KG1 (cell line): ENCODE measurements at regions not wholly inside any gene's neighbourhood (a gene's known extent, or its start where the extent isn't known, plus 50 kb on each side); places are given as distances from the start of the nearest gene placed in this dataset.
"Not testable (repeated sequence)": the region's sequence is repeated elsewhere in the genome, so short reads cannot be mapped to it uniquely, and the experiment has no call there.

Experiments used
- DNase-seq: peaks from one replicate; lab custom pipeline; 2025; lab: John Stamatoyannopoulos, UW

GRCh38 chr1:194929357-194929756, 1678.9 kb downstream of the KCNT2 start:
- DNase-seq = no peak

DNA sequence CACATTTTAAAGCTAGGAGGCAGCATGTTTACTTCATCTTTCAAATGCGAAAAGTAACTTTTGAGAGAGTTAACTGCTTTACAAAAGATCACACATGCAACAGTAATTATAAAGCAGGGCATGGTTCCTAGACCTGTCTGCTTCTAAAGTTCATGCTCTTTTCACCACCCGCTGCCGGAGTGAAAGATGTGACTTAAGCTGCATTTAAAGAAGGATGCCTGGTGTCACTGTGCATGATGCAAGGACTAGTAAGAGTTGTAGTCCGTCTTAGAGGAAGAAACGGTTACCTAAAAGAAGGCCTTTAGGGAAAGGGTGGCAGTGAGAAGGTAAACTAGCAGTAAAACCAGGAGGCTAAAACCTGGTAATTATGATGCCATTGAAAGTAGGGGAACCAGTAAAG, 1689.1 kb downstream of the KCNT2 start:
- no peak for DNase-seq

DNA sequence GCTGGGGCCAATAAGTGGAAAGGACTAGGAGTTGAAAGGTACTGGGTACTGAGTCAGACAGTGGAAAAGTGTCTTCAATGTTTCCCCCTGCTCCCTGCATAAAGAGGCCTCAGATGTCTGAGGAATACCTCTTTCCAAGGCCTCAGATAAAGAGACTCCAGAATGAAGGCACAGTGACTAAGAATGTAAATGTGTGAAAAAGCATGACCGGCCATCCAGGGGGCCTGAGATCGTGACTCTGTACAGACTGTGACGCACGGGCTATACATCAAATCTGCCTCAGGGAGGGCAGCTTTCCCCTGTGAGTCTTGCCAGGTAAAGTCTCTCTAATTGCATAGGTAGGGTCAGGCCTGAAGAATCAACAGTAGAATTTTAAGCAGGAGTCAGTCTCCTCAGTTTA, 1690.5 kb downstream of the KCNT2 start:
- DNase-seq = no peak

DNA sequence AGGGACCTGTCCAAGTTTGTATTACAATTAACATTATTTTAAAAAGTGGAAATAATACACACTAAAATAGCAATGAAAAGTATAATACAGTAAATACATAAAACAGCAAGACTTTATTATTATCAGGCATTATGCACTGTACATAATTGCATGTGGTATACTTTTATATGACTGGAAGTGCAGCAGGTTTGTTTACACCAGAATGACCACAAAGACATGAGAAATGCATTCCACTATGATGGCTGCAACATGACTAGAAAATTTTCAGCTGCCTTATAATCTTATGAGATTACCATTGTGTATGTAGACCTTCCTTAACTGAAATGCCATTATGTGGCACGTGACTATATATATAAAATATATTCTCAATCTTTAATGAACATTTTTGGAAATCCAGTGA, 1699.6 kb downstream of the KCNT2 start:
- no peak for DNase-seq

GRCh38 chr1:194903524-194903923, 1704.7 kb downstream of the KCNT2 start:
- DNase-seq = no peak

DNA sequence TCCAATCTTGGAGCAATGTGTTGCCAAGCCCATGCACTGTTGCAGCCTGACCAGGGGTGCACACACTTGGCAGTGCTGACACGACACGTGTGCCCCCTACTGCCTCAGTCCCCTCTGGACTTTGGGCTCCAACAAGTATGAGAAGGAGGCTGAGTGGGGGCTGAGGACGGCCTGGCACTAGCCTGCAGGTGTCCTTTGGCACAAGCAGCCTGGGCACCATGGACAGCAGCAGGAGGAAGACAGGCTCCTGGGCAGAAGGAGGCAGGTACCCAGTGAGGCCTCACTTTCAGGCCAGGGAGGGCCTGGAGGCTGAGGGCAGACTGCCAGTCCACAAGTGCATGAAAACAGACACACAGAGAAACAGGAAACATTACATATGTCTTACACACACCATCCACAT, 1702.9 kb upstream of the B3GALT2 start:
- DNase-seq = no peak

GRCh38 chr1:194870860-194871259, 1684.4 kb upstream of the B3GALT2 start:
- no peak for DNase-seq

DNA sequence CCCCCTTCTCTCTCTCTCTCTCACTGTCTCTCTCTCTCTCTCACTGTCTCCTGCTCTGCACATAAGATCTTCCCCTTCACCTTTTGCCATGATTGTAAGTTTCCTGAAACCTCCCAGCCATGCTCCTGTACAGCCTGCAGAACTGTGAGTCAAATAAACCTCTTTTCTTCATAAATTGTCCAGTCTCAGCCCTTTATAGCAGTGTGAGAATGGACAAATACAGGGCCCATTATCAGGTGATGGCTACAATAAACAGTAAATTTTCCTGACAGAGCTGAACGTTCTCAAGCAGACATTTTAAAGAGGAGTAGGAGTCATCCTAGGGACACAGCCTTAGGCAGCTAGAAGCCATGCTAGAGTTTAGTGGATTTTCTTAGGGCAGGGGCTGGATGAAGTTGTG, 1679.7 kb upstream of the B3GALT2 start:
- DNase-seq = no peak

DNA sequence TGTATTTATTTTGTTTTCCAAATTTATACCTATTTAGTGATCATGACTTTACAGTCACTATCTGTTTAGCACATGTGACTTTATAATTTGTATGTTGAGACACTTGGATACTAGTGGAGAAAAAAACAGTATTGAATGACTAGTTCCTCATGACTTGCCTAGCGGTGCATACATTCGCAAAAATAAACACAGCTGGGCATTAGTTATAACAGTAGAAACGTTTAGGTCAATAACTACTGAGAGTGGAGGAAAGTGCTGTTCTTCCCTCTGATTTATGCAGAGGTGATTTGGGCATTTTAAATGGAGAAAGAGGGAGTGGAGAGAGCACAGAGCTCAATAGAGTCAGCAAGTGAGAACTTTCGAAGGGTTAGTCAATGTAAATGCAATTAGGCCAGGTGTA, 1679.0 kb upstream of the B3GALT2 start:
- DNase-seq = no peak

- DNase-seq = no peak
Observed at GRCh38 chr1:194862129-194862528, 1675.7 kb upstream of the B3GALT2 start.

DNA sequence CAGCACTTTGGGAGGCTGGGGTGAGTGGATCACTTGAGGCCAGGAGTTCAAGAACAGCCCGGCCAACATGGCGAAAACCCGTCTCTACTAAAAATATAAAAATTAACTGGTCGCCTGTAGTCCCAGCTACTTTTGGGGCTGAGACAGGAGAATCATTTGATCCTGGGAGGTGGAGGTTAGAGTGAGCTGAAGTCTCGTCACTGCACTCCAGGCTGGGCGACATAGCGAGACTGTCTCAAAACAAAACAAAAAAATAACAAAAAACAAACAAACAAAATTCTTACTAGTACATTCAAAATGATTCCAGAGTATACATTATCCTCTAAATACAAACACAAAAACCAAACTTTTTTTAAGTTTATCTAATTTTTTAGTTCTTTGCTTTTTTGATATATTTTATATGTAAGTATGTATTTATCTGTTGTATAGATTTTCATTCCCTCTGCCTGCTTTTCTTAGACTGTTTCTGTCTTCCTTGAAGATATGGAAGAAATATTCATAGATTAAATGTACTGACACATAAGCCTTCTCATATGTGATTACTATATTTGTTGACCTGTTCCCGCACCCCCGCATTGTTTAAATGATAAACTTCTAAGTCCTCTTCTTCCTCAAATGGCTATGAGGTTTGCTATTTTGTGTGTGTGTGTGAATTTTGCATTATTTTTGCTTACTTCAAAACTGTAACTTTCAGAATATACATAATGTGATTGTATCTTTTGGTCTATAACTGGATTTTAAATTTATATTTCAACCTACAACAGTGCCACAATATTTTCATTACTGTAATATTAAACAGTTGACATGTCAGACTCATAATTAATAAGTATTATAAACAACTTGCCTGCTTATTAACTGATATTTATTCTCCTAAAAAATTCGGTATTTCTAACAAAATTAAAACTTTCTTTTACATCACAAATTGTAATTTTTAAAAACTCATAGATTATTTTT, 1674.1 kb upstream of the B3GALT2 start:
- no peak for DNase-seq

GRCh38 chr1:194859481-194860154, 1673.2 kb upstream of the B3GALT2 start:
- not testable (repeated sequence) for DNase-seq

DNA sequence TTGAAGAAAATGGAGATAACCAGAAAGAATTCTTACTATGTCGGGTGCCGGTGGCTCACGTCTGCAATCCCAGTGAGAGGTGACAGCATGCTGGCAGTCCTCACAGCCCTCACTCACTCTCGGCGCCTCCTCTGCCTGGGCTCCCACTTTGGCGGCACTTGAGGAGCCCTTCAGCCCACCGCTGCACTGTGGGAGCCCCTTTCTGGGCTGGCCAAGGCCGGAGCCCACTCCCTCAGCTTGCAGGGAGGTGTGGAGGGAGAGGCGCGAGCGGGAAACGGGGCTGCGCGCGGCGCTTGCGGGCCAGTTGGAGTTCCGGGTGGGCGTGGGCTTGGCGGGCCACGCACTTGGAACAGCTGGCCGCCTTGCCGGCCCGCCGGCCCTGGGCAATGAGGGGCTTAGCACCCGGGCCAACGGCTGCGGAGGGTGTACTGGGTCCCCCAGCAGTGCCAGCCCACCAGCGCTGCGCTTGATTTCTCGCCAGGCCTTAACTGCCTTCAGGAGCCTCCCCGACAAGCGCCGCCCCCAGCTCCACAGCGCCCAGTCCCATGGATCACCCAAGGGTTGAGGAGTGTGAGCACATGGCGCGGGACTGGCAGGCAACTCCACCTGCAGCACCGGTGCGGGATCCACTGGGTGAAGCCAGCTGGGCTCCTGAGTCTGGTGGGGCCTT, 1672.5 kb upstream of the B3GALT2 start:
- not testable (repeated sequence) for DNase-seq

DNA sequence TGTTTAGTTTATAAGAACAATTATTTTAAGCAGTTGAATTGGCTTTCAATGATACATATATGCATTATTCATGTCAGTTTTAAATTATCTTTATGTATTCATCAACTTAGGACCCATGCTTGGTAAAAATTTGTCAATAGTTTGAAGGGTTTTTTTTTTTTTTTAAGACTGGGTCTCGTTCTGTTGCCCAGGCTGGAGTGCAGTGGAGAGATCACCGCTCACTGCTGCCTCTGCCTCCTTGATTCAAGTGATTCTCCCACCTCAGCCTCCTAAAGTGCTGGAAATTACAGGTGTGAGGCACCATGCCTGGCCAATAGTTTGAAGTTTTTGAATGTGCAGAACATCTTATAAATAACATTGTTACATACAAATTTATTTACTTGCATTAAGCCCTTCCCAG, 1671.0 kb upstream of the B3GALT2 start:
- no peak for DNase-seq

GRCh38 chr1:194848846-194849245, 1662.4 kb upstream of the B3GALT2 start:
- DNase-seq = no peak

DNA sequence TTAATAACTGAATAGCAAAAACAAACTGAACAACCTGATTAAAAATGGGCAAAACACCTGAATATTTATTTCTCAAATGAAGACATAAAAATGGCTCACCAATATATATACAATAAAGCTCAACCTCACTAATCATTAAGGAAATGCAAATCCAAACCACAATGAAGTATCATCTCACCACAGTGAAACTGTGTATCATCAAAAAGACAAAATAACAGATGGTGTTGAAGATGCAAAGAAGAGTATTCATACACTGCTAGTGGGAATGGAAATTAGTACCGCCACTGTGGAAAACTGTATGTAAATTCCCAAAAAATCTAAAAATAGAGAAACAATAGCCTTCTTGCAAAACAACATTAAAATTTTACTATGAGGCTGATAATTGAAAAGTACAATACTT, 1660.1 kb upstream of the B3GALT2 start:
- no peak for DNase-seq

DNA sequence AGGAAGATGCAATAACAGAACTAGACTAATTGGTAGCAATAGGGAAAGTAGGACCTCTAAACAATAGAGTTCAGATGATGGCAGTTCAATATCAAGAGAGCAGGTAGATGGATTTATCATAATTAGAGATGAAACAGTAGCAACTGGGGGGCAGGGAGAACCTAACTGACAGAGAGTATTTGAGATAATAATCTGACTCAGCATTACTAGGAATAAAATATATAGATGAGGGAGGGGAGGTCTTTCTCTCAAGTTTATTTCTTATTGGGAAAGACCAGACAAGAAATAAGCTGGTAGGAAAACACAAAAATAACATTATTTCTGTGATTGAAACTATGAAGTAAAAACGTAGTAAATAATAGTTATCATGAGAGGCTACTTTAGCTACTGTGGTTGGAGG, 1656.7 kb upstream of the B3GALT2 start:
- DNase-seq = no peak

- DNase-seq = no peak
Observed at GRCh38 chr1:194833111-194833510, 1646.7 kb upstream of the B3GALT2 start.

GRCh38 chr1:194831595-194831994, 1645.2 kb upstream of the B3GALT2 start:
- not testable (repeated sequence) for DNase-seq

DNA sequence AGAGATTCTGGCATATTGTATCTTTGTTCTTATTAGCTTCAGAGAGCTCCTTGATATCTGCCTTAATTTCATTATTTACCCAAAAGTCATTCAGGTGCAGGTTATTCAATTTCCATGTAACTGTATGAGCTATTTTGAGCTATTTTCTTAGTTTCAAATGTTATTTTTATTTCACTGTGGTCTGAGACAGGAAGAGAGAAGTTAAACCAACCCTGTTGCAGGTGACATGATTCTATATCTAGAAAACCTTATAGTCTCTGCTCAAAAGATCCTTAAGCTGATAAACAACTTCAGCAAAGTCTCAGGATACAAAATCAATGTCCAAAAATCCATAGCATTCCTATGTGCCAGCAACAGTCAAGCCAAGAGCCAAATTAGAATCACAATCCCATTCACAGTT, 1644.0 kb upstream of the B3GALT2 start:
- no peak for DNase-seq

DNA sequence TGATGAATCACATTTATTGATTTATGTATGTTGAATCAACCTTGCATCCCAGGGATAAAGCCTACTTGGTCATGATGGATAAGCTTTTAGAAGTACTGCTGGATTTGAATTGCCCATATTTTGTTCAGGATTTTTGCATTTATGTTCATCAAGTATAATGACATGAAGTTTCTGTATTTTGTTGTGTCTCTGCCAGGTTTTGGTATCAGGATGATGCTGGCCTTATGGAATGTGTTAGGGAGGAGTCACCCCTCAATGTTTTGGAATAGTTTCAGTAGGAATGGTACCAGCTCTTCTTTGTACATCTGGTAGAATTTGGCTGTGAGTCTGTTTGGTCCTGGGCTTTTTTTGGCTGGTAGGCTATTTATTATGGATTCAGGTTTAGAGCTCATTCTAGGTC, 1643.1 kb upstream of the B3GALT2 start:
- DNase-seq = no peak

DNA sequence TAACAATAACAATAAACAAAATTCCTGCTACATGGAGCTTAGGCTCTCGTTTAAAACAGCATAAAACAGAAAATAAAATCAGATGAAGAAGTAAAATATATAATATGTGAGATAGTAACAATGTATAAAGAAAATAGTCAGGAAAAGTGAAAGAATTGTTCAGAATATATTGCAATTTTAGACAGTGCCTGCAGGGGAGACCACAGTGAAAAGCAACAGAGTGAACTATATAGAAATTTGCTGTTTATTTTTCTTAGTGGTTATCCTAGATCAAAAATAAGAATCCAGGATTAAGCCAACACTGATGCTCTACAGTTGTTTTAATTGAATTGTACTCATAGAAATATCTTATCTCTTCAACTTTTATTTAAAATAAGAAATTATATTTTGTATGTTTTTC, 1639.0 kb upstream of the B3GALT2 start:
- DNase-seq = no peak

GRCh38 chr1:194821091-194821490, 1634.7 kb upstream of the B3GALT2 start:
- DNase-seq = no peak
